GM19351 (cell line): ENCODE measurements at regions not wholly inside any gene's neighbourhood (a gene's known extent, or its start where the extent isn't known, plus 50 kb on each side); places are given as distances from the start of the nearest gene placed in this dataset.
A peak's percentile ranks its signal among the peaks of the same experiment; 100 is the strongest.

Experiments used
- ATAC-seq: cut with Tn5 transposase; IDR thresholded peaks from one replicate; pipeline ENCODE4 v1.9.1; 2021; ENCODE audit warnings: mild to moderate bottlenecking, moderate library complexity; ENCODE audit not compliant: unreplicated experiment

DNA sequence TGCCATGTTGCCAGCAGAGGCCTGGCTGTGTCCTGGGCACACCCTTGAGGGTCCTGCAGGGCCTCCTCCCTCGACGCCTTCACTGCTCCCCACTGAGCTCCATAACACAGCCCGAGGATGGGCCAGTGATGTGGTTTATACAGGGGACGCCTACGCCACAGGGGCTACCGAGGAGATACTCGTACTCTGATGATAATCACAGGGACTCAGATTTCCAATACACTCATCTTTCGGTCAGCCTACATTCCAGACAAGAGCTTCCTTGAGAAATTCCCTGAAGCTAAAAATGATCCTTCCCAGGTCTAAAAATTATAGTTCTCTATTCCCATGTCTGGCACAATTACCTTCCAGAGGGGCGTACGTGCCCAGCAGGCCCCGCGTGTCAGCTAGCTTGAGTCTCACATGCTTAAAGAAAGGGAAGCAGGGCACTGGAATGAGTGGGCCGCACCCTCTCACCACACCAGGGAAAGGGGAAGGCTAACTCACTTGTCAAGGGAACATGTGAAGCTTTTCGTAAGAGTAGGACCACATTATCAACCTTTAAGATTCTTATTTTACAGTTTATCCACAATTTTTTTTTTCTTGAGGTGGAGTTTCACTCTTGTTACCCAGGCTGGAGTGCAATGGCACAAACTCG is 159.5 kb upstream of the NDUFV2 start:
- ATAC-seq = no peak

- no peak for ATAC-seq
Measured at GRCh38 chr18:8943900-8944870, 158.3 kb upstream of the NDUFV2 start.

DNA sequence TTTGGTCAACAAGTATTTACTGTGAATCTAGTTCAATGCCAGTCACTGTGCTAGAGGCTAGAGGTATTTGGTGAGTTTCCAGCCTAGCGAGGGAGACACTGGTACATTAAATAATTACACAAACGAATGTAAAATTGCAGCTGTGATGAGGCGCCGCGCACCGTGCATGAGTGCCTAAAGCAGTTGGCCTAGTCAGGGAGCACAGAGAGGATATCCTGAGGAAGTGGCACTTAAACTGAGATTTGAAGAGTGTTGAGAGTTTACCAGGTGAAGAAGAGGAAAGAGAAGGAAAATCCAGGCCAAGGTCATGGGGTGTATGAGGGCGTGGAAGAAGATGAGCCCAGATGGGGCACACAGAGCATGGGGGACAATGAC is 157.6 kb upstream of the NDUFV2 start:
- no peak for ATAC-seq

DNA sequence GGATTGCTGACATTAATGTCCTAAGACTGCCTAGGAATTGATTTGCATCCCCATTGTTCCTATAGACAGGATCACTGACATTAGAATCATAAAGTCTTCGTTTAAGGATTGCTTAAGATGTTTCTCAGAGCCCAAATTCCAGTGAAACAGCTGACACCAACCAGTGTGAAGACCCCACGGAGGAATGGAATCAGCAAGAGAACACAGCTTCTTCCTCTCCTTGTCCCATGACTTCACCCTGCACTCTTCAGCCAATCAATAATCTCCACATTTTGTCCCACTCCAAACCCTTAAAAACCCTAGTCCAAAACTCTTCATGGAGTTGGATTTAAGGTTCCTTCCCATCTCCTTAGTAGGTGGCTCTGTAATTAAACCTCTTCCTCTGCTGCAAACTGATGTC is 157.0 kb upstream of the NDUFV2 start:
- no peak for ATAC-seq

DNA sequence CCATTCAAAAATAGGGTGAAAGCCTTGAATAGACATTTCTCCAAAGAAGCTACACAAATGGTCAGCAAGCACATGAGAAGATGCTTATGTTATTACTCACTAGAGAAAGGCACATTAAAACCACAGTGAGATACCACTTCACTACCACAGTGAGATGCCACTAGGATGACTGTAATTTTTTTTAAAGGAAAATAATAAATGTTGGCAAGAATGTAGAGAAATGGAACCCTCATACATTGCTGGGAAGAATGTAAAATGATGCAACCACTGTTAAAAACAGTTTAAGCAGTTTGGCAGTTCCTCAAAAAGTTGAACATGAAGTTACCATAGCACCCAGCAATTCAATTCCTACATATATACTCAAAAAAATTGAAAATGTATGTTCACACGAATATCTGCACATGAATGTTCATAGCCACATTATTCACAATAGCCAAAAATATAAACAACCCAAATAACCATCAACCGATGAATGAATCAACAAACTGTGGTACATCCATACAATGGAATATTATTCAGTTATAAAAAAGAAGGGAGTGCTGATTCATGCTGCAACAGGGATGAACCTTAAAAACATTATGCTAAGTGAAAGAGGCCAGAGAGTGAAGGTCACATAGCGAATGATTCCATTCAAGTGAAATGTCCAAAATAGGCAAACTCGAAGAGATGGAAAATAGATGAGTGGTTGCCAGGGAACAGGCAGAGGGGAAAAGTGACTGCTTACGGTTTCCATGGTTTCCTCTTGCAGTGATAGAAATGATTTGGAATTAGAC is 156.2 kb upstream of the NDUFV2 start:
- no peak for ATAC-seq

DNA sequence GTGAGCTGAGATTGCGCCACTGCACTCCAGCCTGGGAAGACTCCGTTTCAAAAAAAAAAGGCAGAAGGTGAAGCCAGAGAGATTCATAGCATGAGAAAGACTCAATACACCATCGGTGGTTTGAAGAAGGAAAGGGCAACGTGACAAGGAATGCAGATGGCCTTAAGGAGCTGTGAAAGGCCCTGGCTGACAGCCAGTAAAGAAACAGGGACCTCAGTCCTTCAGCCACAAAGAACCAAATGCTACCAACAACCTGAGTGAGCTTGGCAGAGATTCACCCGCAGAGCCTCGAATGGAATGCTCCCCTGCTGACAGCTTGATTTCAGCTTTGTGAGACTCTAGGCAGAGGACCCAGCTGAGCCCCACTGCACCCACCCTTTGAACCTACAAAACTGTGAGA is 154.9 kb upstream of the NDUFV2 start:
- ATAC-seq = no peak

- ATAC-seq = no peak
Measured at GRCh38 chr18:8948011-8948410, 154.5 kb upstream of the NDUFV2 start.

DNA sequence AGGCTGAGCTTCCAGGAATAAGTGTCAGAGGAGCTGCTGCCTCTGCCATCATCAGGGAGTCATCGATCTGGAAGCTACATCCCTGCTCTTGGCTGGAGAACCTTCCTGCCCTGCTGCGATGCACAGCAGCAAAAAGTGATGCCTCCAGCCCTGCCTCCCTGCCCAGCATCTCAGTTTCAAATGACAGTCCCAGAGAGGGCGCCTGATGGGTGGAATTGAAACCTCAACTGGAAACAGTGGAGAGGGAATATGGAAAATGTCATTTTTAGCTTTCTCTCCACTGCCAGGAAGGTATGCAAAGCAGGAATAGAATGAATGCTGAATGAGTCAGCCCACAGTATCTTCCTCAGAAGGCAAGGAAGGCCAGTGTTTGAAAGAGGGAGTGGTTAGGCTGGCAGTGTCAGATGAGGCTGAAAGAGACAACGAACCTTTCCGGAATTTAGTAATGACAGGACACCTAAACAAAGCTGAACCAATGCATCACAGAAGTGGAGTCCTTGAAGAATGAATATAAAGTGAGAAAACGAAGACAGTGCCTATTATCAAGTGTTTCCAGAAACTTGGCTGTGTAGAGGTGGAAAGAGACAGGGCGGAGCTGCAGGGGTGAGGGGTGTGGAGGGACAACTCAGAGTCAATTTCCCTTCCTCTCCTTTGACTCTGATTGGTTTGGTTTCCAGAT is 153.9 kb upstream of the NDUFV2 start:
- no peak for ATAC-seq

GRCh38 chr18:8949206-8949605 is 153.3 kb upstream of the NDUFV2 start:
- ATAC-seq = no peak

DNA sequence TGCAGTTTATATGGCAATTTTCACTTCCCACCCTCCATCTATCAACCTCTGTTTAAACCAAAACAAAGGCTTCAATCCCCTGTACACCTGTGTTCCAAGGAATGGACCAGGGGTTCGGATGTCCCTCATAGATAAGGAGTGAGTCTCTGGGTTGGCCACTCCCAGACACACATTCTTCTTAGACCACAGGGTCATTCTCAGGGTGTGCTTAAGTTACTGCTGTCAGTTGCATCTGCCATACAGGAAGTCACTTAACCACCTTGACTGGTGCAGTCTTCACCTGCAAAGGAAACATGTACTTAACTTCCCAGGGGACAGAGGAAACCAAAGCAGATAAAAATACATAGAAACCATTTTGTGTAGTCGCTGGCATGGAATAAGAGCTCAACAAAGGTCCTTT is 151.0 kb upstream of the NDUFV2 start:
- ATAC-seq = peak; percentile 79

- ATAC-seq = no peak
Measured at GRCh38 chr18:8952174-8952573, 150.3 kb upstream of the NDUFV2 start.

DNA sequence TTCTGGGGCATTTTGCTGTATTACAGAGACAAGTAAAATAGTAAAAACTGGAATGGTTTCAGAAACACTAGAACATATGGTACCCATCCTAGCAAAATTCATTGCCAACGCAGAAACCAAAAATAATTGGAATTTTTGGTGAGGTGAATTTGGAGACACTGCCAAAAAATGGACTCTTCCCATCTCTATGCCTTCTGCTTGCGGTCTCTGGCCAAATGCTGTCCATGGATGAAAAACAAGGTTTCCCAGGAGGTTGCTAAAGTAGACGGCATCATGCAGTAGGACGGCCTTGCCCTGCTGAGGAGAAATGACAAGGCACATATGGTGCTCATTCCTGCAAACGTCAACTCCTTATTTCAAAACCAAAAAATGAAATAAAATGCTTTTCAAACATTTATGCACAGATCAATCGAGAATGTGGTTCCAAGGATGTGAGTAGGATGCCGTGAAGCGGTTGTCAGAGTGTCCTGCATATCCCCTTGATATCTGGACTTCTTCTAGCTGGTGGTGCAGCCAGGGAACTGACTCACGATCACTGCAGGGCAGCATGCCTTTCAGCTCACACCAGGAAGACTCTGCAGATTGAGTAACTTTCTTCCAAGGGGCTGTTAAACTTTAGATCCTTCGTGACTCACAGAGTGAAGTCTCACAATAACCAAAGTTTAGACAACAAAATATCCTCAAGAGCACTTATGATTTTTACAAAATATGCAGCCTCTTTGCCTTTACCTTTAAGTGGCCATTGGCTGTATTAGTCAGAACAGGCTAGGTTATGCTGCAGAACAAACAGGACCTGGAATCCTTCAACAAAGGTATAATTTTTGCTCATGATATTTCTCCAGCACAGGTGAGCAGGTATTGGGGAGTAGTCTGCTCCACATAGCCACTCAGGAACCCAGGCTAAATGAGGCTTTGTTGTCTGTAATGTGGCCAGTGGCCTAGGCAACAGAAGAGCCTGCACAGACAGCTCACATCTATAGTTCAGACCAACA is 149.4 kb upstream of the NDUFV2 start:
- no peak for ATAC-seq

DNA sequence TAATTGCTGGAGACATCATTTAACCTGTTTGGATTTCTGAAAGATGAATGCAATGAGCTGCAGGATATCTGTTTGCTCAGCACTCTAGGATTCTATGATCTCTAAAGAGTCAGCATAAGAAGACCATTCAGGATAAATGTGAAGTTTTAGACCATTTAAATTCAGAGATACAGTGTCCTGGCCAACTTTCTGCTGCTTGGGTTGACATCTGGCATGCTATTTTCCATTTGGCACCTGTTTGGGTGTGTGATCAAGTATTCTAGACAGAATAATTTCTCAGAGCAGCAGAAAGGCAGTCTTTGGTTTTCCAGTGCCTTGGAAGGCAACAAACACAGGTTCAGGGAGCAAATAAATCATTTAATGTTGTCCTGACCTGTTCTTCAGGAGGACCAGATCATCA is 144.8 kb upstream of the NDUFV2 start:
- no peak for ATAC-seq

DNA sequence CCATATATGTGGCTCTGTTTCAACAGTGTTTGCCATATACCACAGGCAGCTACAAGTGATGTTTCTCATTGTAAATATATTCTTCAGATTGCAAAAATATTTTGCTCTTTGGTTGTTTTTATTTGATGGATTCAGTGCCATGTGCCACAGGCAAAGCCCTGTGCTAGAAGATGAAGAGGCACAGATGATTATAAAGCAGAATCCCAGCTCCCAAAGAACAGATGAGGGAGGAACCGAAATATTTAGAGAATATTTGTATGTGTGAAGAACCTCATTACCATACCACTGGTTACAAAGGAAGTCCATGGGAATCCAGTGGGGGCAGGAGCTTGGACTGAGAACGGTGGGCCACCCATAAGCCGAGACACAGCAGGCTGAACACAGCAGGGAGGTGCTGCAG is 143.8 kb upstream of the NDUFV2 start:
- ATAC-seq = no peak

DNA sequence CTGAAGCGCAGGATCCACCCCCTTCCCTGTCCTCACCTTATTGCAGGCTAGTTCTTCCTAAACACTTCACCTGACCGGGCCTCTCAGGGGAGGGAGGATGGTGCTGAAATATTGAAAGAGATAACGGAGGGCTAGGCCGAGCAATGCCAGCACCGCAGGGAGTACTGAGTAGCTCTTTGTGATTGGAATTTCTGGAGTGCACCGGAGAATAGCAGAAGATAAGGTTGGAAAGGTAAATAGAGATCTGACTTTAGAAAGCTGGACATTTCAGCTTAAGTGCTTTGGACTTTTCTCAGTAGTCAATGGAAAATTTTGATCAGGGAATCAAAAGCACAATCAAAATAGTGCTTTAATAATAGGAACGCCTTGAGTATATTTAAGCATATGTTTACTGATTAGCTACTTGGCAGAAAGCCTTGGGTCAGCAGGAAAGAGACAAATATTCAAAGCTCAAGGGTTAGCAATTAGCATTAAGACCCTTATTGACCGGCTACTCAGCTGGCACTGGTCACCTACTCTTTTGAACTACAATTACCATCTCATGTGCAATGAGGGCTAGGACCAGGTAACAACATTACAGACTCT is 142.9 kb upstream of the NDUFV2 start:
- ATAC-seq = no peak

GRCh38 chr18:8960740-8961657 is 141.5 kb upstream of the NDUFV2 start:
- ATAC-seq = no peak

- ATAC-seq = no peak
Measured at GRCh38 chr18:8962192-8962779, 140.2 kb upstream of the NDUFV2 start.
